Hepatic stellate cell (primary cell): ENCODE measurements at regions not wholly inside any gene's neighbourhood (a gene's known extent, or its start where the extent isn't known, plus 50 kb on each side); places are given as distances from the start of the nearest gene placed in this dataset.

Experiments used
- DNase-seq: peaks from one replicate; pipeline ENCODE4 v3.0.0; 2011; ENCODE audit warnings: low spot score

DNA sequence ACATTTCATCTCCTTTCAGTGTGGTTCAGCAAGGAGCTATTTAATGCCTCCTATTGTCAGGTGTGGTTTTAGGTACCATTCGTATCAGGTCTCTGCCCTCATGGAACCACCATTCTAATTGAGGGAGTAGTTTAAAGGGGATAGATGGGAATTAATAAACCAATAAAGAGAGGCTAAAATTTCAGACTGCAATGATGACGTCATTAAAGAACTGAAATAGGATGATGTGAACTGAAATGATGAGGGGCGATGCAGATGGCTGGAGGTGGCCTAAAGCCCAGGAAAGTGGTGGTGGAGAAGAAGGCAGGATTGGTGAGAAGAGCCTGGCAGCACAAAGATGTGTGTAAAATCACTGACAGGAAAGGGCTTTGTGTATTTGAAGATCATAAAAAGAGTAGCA lies 148.9 kb upstream of the RBFOX1 start:
- no peak for DNase-seq

GRCh38 chr16:7182510-7183109 lies 150.0 kb upstream of the RBFOX1 start:
- DNase-seq: no peak

DNA sequence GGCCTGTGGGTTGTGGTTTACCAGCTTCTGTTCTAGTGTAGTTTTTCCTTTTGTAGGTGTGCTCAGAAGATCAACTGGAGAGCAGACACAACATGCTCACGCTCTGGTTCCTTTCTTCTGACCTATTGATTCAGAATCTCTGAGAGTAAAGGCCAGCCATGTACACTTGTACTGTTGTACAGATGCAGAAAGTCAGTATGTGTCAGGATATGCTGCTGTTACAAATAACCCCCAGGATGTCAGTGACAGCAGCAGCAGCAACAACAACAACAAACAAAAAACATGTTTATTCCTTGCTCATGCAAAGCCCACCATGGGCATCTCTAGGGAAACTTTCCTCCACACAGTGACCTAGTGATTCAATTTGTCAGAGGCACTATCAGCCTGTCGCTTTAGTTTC lies 154.8 kb upstream of the RBFOX1 start:
- no peak for DNase-seq

DNA sequence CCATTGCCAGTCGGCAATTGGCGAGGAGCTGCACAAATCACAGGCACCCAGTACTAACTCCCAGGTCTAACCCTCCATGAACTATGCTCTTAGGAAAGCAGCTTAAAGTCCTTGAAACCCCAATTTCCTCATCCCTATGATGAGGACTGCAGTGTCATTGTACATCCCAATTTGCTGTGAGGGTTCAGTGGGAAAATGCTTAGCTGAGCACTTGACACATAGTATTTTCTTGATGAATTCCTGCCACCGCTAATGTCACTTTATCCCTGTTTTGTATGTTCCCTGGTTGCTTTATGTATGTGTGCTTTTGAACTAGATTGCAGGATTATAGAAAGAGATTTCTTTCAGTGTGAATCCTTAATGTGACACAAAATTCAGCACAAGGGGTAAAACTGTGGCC lies 161.5 kb upstream of the RBFOX1 start:
- no peak for DNase-seq

GRCh38 chr16:7167626-7168025 lies 165.0 kb upstream of the RBFOX1 start:
- no peak for DNase-seq

GRCh38 chr16:7161891-7162290 lies 170.8 kb upstream of the RBFOX1 start:
- no peak for DNase-seq

- no peak for DNase-seq
Measured at GRCh38 chr16:7160093-7160492, 172.6 kb upstream of the RBFOX1 start.

DNA sequence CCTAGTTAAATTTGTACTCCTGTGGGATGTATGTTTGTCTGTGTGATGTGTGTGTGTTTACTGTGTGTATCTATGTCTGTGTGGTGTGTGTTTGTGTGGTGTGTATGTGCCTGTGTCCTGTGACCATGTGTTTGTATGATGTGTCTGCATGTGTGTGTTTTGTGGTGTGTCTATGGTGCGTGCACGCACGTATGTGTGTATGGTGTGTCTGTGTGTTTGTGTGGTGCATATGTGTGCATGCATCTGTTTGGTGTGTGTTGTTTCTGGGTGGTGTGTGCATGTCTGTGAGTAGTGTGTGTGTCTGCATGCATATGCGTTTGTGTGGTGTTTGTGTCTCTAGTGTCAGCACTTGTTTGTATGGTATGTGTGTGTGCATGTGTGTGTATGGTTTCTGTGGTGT lies 174.2 kb upstream of the RBFOX1 start:
- no peak for DNase-seq

- DNase-seq: no peak
Measured at GRCh38 chr16:7150230-7150629, 182.4 kb upstream of the RBFOX1 start.

GRCh38 chr16:7148606-7149005 lies 184.0 kb upstream of the RBFOX1 start:
- DNase-seq: no peak

GRCh38 chr16:7140899-7141298 lies 191.7 kb upstream of the RBFOX1 start:
- no peak for DNase-seq

GRCh38 chr16:7137560-7138330 lies 194.9 kb upstream of the RBFOX1 start:
- no peak for DNase-seq

DNA sequence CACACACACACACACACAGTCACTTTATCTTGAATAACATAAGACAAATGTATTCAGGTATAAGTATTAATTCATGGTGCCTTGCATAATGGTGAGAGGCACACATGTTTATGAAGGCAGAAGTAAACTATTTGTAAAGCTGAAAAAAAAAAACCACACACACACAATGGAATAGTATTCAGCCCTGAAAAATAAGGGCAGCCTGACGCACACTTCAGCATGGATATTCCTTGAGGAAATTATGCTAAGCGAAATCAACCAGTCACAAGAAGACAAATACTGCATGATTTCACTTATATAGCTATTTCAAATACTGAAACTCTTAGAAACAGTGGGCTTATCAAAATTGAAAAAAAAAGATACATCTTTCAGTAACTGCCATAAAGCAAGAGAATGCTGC lies 200.2 kb upstream of the RBFOX1 start:
- DNase-seq: no peak

DNA sequence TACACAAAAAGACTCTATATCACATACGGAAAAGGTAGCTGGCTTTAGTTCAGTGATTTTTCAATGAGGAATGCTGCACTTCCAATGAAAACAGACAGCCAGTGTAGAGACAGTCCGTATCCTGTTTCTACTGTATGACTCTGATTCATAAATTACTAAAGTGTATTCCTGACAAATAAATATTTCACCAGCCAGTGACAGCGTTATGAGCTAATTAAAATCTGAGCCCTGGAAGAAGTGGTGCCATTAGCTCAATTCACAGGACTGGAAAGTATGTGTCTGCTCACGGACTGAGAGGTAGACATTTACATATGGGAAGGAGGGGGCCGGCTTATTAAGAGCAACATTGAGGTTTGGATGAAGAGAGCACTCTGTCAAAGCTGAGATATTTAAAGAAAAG lies 207.9 kb upstream of the RBFOX1 start:
- no peak for DNase-seq

DNA sequence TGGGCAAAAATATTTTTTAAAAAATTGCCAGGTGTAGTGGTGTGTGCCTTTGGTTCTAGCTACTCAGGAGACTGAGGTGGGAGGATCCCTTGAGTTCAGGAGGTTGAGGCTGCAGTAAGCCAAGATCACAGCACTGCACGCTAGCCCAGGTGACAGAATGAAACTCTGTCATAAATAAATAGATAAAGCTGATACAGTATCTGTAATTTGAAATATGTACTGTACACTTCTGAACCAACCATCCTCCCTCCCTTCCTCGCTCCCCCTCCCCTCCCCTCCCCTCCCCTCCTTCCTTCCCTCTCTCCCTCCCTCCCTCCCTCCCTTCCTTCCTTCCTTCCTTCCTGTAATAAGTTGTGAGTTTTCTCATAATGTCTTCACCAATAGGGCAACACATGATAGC lies 208.4 kb upstream of the RBFOX1 start:
- DNase-seq: no peak

GRCh38 chr16:7116734-7117133 lies 215.9 kb upstream of the RBFOX1 start:
- no peak for DNase-seq

GRCh38 chr16:7115898-7116297 lies 216.7 kb upstream of the RBFOX1 start:
- no peak for DNase-seq

GRCh38 chr16:7113949-7114348 lies 218.7 kb upstream of the RBFOX1 start:
- no peak for DNase-seq

- no peak for DNase-seq
Measured at GRCh38 chr16:7113395-7113794, 219.2 kb upstream of the RBFOX1 start.

GRCh38 chr16:7111265-7111664 lies 221.4 kb upstream of the RBFOX1 start:
- DNase-seq: no peak

- no peak for DNase-seq
Measured at GRCh38 chr16:7107436-7107835, 225.2 kb upstream of the RBFOX1 start.

GRCh38 chr16:7103056-7103455 lies 229.6 kb upstream of the RBFOX1 start:
- DNase-seq: no peak

GRCh38 chr16:7101054-7101453 lies 231.6 kb upstream of the RBFOX1 start:
- DNase-seq: no peak

- no peak for DNase-seq
Measured at GRCh38 chr16:7097518-7097917, 235.1 kb upstream of the RBFOX1 start.
